ENCODE measurements at regions not wholly inside any gene's neighbourhood (a gene's known extent, or its start where the extent isn't known, plus 50 kb on each side); places are given as distances from the start of the nearest gene placed in this dataset.

DNA sequence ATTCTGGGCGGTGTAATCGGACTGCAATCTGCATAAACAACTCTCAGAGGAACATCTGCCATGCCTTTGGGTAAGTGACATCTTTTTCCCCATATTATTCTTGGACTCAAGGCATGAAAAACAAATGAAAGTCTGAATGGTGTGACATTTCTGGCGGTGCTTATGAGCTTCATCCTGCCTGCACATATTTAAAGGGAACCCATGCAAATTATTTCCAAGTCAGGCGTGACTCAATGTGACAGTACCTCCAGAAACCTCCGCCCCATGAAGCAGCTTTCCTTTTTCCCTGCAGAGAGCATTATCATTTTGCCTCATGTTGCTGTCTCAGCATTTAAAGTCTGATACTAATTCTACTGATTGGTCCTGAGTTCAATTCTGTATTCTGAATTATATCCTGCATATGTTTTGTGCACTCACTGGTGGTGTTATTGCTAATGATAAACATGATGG lies 585.4 kb downstream of the SNAPC1 start:
- no peak for TF ChIP-seq FOXA1 (IDR thresholded peaks at IDR 0.05)
- TF ChIP-seq NFRKB (IDR thresholded peaks at IDR 0.05) = no peak
- no peak for TF ChIP-seq SUZ12 (IDR thresholded peaks at IDR 0.05)
- TF ChIP-seq FOXM1 (IDR thresholded peaks at IDR 0.05; ENCODE audit: borderline replicate concordance) = no peak
- TF ChIP-seq SP1 (IDR thresholded peaks at IDR 0.05) = no peak
- TF ChIP-seq, protein P1, sequence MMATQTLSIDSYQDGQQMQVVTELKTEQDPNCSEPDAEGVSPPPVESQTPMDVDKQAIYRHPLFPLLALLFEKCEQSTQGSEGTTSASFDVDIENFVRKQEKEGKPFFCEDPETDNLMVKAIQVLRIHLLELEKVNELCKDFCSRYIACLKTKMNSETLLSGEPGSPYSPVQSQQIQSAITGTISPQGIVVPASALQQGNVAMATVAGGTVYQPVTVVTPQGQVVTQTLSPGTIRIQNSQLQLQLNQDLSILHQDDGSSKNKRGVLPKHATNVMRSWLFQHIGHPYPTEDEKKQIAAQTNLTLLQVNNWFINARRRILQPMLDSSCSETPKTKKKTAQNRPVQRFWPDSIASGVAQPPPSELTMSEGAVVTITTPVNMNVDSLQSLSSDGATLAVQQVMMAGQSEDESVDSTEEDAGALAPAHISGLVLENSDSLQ (IDR thresholded peaks at IDR 0.05) = no peak
- TF ChIP-seq LEF1 (IDR thresholded peaks at IDR 0.05; ENCODE audit: borderline replicate concordance) = no peak
- no peak for TF ChIP-seq FOXK2 (IDR thresholded peaks at IDR 0.05)
- no peak for TF ChIP-seq CTBP1 (IDR thresholded peaks at IDR 0.05; ENCODE audit: borderline replicate concordance)
- TF ChIP-seq L3MBTL2 (conservative IDR thresholded peaks at IDR 0.05) = no peak
- no peak for TF ChIP-seq HDGF (IDR thresholded peaks at IDR 0.05; ENCODE audit: borderline replicate concordance)
- no peak for TF ChIP-seq TARDBP (IDR thresholded peaks at IDR 0.05)
- no peak for TF ChIP-seq BHLHE40 (IDR thresholded peaks at IDR 0.05; ENCODE audit: borderline replicate concordance)
- TF ChIP-seq ARNT (IDR thresholded peaks at IDR 0.05) = no peak

Measured in HEK293T (cell line).